Transverse colon (tissue), 3 donors: ENCODE measurements at regions not wholly inside any gene's neighbourhood (a gene's known extent, or its start where the extent isn't known, plus 50 kb on each side); places are given as distances from the start of the nearest gene placed in this dataset.

Experiments
- POLR2A ChIP-seq: fragments of 450-650 bp; IDR thresholded peaks from one replicate; pipeline ENCODE4 v1.6.1; 2016; ENCODE audit warnings: antibody characterized with exemption, mild to moderate bottlenecking, moderate library complexity
- TF ChIP-seq, protein P1 (sequence below), 5 experiments: fragments of 200-600 bp in 3 of 5; fragments of 450-650 bp in 2 of 5; sonication (generic) in 3 of 5; IDR thresholded peaks; 1 replicate in 2 of 5; 2 replicates in 3 of 5; pipeline ENCODE4 v1.5.1; 2016 to 2017; ENCODE audit warnings: antibody characterized with exemption in 5 of 5, inconsistent platforms in 3 of 5, mild to moderate bottlenecking in 2 of 5, moderate library complexity in 1 of 5

DNA sequence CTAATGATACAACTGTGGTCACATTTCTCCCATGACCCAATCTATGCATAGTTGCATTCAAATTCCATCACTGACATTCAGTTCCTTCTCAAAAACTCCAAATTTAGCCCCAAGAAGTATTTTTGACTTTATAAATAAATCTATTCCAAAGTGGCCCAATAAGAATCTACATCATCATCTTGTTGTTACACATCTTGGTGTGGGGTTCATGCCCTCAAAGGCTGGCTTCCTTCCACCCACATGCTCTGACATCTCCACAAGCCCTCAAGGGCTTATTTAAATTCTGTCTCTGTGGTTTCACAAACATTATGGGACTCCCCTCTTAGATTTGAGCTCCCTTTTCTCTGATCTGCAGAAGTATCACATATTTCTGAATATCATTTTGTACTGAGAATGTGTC is 585.3 kb upstream of the BTBD3 start:
- TF ChIP-seq, protein P1, sequence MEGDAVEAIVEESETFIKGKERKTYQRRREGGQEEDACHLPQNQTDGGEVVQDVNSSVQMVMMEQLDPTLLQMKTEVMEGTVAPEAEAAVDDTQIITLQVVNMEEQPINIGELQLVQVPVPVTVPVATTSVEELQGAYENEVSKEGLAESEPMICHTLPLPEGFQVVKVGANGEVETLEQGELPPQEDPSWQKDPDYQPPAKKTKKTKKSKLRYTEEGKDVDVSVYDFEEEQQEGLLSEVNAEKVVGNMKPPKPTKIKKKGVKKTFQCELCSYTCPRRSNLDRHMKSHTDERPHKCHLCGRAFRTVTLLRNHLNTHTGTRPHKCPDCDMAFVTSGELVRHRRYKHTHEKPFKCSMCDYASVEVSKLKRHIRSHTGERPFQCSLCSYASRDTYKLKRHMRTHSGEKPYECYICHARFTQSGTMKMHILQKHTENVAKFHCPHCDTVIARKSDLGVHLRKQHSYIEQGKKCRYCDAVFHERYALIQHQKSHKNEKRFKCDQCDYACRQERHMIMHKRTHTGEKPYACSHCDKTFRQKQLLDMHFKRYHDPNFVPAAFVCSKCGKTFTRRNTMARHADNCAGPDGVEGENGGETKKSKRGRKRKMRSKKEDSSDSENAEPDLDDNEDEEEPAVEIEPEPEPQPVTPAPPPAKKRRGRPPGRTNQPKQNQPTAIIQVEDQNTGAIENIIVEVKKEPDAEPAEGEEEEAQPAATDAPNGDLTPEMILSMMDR (IDR thresholded peaks at IDR 0.05), result no peak
- TF ChIP-seq POLR2A, result no peak
